GM19099 (cell line): ENCODE measurements at regions not wholly inside any gene's neighbourhood (a gene's known extent, or its start where the extent isn't known, plus 50 kb on each side); places are given as distances from the start of the nearest gene placed in this dataset.

Source experiments
- POLR2A ChIP-seq: IDR thresholded peaks from 3 replicates; pipeline ENCODE4 v1.6.1; 2011; ENCODE audit warnings: low read depth; ENCODE audit not compliant: insufficient read length; ENCODE audit errors: extremely low read depth

- TF ChIP-seq POLR2A, result no peak
Measured at GRCh38 chr16:86756882-86757703, 178.7 kb downstream of the FOXL1 start.

GRCh38 chr16:86757704-86758040 lies 179.3 kb downstream of the FOXL1 start:
- no peak for TF ChIP-seq POLR2A

- no peak for TF ChIP-seq POLR2A
Measured at GRCh38 chr16:86758932-86759331, 180.6 kb downstream of the FOXL1 start.

DNA sequence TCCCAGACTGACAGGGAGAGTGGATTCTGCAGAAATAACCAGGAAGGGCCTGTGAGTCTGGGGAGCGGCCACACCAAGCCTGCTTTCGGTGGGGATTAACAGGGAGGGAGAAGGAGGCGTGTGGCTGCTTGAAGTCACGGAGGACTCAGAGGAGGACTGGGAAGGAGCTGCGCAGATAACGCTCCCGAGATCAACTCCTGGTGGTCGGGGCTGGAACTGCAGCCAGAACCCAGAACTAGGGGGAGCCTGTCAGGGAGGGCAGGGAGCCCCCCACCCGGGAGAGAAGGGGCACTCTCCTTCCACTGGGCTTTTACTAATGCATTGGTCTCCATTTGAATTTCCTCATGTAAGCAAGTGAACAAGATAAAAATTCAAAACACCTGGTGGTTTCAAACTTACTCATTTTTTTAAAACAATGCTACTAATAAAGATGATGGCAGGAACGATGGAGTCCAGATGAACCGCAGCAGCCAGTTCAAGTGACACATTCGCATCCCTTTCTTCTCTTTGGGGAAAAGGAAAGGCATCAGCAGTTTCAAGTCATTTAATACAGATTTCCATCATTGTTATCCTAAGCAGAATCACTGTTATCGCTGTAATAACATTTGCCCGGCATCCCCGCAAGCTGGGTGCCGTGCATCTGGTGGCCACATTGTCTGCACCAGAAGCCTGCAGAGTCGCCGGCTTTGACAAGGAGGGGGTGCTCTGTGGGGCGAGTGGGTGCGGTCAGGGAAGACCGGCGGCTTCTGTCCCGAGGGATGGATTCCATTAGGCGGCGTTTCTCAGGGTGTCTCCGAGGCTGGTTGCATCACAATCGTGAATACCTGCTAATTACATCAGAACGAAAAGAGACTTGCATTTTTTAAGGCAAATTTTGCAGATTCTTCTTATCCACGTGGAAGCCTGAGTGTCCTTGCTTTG lies 183.0 kb downstream of the FOXL1 start:
- TF ChIP-seq POLR2A, result no peak

GRCh38 chr16:86762095-86762494 lies 183.7 kb downstream of the FOXL1 start:
- TF ChIP-seq POLR2A, result no peak

DNA sequence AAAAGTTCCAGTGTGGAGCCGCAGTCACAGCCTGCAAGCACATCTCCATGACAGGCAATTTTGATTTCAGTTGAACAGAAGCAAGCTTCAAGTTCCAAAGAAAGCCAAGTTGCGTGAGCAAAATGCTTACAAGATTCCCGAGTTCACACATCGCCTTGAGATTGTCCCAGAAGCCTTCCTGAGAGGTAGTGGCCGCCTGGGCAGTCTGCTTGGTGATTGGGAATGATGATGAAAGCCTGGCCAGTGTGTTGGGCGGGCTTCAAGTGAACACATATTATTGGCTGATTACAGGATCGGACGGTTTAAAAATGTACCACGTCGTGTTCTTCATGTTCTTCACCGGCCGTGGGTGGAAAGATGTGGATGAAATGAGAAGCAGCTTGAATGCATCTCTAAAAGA lies 185.5 kb downstream of the FOXL1 start:
- TF ChIP-seq POLR2A, result no peak

DNA sequence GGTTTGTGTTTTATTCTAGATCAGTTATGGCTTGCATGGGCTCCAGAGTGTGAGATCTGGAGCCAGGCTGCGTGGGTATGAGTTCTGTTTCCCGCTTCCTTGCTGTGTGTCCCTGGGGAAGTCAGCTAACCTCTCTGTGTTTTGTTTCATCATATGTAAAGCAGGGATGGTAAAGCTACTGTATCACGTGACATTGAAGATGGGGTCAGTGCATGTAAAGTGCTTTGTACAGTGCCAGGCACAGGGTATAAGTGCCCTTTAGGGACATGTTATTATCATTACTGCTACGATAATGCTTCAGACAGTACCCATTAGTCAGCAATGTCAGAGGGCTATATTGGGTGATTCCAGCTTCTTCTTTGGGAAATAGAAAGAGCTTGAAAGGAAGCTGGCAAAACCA lies 186.2 kb downstream of the FOXL1 start:
- TF ChIP-seq POLR2A, result no peak

- TF ChIP-seq POLR2A, result no peak
Measured at GRCh38 chr16:86765389-86766026, 187.2 kb downstream of the FOXL1 start.

DNA sequence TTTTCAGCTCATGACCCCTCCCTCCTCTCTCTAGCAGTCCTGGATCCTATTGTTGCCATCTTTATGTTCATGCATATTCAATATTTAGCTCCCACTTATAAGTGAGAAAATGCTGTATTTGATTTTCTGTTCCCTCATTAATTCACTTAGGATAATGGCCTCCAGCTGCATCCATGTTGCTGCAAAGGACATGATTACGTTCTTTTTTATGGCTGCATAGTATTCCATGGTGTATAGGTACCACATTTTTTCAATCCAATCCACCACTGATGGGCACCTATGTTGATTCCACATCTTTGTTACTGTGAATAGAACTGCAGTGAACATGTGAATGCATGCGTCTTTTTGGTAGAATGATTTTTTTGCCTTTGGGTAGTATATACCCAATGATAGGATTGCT lies 188.4 kb downstream of the FOXL1 start:
- no peak for TF ChIP-seq POLR2A

DNA sequence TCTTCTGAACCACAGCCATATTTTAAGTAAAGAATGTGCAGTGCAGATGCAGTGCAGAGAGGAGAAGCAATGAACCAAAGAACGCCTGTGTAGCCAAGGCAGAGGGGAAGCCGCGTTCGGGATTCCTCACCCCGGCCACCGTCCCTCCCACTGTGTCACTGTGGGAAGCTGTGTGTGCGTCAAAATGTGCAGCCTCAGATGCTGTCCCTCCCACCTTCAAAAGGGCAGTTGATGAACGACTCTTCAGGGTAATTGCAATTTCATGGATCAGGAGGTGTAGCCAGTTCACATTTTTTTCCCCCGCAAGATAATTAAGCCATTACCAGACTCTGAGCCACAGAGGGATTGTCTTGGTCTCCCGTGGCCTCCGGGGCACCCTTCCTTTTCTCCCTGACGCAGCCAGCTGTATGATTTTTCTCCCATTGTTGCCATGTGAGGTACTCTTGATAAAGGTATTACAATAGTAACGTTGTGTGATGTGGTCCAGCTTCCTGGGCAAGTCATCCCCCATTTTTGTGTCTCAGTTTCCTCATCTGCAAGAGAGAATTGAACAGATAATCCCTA lies 190.0 kb downstream of the FOXL1 start:
- TF ChIP-seq POLR2A, result no peak

GRCh38 chr16:86768999-86769398 lies 190.7 kb downstream of the FOXL1 start:
- TF ChIP-seq POLR2A, result no peak

DNA sequence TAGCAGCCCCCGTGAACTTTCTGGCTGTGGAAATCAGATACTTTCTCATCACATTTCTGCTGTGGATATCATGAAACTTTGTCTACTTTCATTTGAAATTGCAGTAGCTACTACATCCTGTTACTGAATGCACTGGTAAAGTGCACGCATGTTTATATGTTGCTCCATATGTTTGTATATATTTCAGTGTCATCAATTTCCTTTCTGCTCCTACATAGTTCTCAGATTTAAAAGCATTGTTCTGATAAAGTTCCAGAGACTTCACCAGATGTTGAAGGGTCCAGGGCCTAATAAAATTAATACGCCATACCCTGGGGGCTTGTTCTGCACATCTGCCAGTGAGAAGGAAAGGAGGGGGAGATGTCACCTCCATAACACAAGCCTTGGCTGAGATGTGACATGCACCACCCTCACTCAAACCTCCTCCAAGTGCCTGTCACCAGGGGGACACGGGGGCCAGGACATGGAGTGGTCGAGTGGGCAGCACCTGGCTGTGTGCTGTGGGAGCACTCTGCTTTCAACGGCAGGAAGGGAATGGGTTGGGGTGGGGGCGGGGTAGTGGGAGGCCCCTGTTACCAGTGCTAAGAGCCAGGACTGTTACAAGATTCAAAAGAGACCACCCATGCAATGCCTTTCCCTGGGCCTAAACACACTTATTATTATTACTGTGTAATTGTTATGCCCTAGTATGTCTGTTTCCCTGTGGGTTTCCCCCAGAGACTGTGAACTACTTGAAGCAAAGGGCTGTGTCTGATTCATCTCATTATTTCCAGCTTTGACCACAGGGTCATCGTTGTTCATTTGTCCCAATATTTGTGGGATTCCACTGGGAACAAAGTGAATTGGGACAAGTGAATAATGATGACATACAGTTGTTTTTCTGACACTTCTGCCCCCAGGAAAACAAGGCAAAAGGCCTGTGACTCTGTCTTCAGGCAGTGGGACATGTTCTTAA lies 193.4 kb downstream of the FOXL1 start:
- TF ChIP-seq POLR2A, result no peak

GRCh38 chr16:86772671-86773353 lies 194.5 kb downstream of the FOXL1 start:
- no peak for TF ChIP-seq POLR2A

GRCh38 chr16:86773354-86773715 lies 195.0 kb downstream of the FOXL1 start:
- TF ChIP-seq POLR2A, result no peak
